Endothelial cell of umbilical vein (primary cell): ENCODE measurements at regions not wholly inside any gene's neighbourhood (a gene's known extent, or its start where the extent isn't known, plus 50 kb on each side); places are given as distances from the start of the nearest gene placed in this dataset.

ENCODE experiments used
- BruUV-seq: library from RNA; stranded (reverse); fragments of 400-500 nt; replicated peaks from 2 replicates; lab custom pipeline; 2021; lab: Mats Ljungman, UMichigan
- CTCF ChIA-PET: fragments of 300-600, 350-600 bp; sonication (Branson Sonifier 250); formaldehyde crosslinking; loops from one replicate; lab custom pipeline; 2021; ENCODE audit warnings: antibody characterized with exemption, inconsistent platforms; lab: Charles Lee
- POLR2A ChIA-PET: fragments of 300-600, 350-600 bp; sonication (Branson Sonifier 250); formaldehyde crosslinking; loops from one replicate; lab custom pipeline; 2021; ENCODE audit warnings: antibody characterized with exemption, inconsistent platforms; lab: Charles Lee
- DNase-seq: peaks from one replicate; pipeline ENCODE4 v3.0.0-alpha.2; 2011; ENCODE audit warnings: low read depth, low spot score
- FAIRE-seq: peaks from 2 replicates; lab custom pipeline; 2011; peaks lifted over from hg19 to GRCh38; lab: Jason Lieb, UNC
- H2AFZ ChIP-seq: 2 replicates; pipeline ENCODE4 v1.6.0; 2012; ENCODE audit warnings: low read depth, low read length, control low read depth, inconsistent platforms
- H3K27ac ChIP-seq: 2 replicates; pipeline ENCODE4 v1.5.1; 2011; ENCODE audit warnings: low read depth, mild to moderate bottlenecking, control low read depth, low read length, moderate library complexity; ENCODE audit not compliant: insufficient read depth
- H3K27me3 ChIP-seq, 2 experiments: 2 replicates each; pipeline versions ENCODE4 v1.6.0 to v1.6.1; 2011; ENCODE audit warnings: low read length in 2 of 2, mixed read lengths in 1 of 2; ENCODE audit not compliant: control insufficient read depth in 2 of 2, insufficient read depth in 2 of 2
- H3K36me3 ChIP-seq, 2 experiments: 2 replicates in 1 of 2; 3 replicates in 1 of 2; pipeline ENCODE4 v1.5.1; 2011; ENCODE audit warnings: low read length in 2 of 2, mild to moderate bottlenecking in 1 of 2, moderate library complexity in 1 of 2; ENCODE audit not compliant: control insufficient read depth in 2 of 2, insufficient read depth in 2 of 2; ENCODE audit errors: extremely low read depth in 1 of 2
- H3K4me1 ChIP-seq: 3 replicates; pipeline ENCODE4 v1.5.1; 2011; ENCODE audit warnings: mild to moderate bottlenecking, low read length; ENCODE audit not compliant: control insufficient read depth, insufficient read depth; ENCODE audit errors: extremely low read depth
- H3K4me2 ChIP-seq: 2 replicates; pipeline ENCODE4 v1.6.1; 2011; ENCODE audit warnings: low read length, control low read depth, mixed read lengths; ENCODE audit not compliant: insufficient read depth
- H3K4me3 ChIP-seq, 3 experiments: fragments of 200-600 bp in 1 of 3; sonication (generic), shearing (Covaris generic) in 1 of 3; replicated peaks in 1 of 3; 2 replicates each; pipeline ENCODE4 v1.5.1; 2011 to 2016; ENCODE audit warnings: control low read depth in 3 of 3, low read length in 3 of 3, mild to moderate bottlenecking in 2 of 3, inconsistent platforms in 1 of 3, low read depth in 1 of 3, moderate library complexity in 1 of 3; ENCODE audit not compliant: insufficient read depth in 1 of 3
- H3K79me2 ChIP-seq: 2 replicates; pipeline ENCODE4 v1.6.0; 2012; ENCODE audit warnings: low read length, inconsistent platforms; ENCODE audit not compliant: control insufficient read depth, insufficient read depth
- H3K9ac ChIP-seq: replicated peaks from 2 replicates; pipeline ENCODE3; 2011; ENCODE audit warnings: low read length, control low read depth; ENCODE audit not compliant: insufficient read depth; ENCODE audit errors: extremely low read depth
- H3K9me1 ChIP-seq: replicated peaks from 3 replicates; pipeline ENCODE4 v1.6.0; 2011; ENCODE audit warnings: mild to moderate bottlenecking, low read length; ENCODE audit not compliant: control insufficient read depth, insufficient read depth; ENCODE audit errors: extremely low read depth
- H3K9me3 ChIP-seq: replicated peaks from 2 replicates; pipeline ENCODE4 v1.5.1; 2012; ENCODE audit warnings: low read length, inconsistent platforms; ENCODE audit not compliant: control insufficient read depth, insufficient read depth
- H4K20me1 ChIP-seq: replicated peaks from 2 replicates; pipeline ENCODE3; 2011; ENCODE audit warnings: mild to moderate bottlenecking, low read length; ENCODE audit not compliant: control insufficient read depth, insufficient read depth; ENCODE audit errors: extremely low read depth
- CTCF ChIP-seq, 2 donors: IDR thresholded peaks; 1 replicate in 1 of 2; 2 replicates in 1 of 2; pipeline ENCODE4 v1.5.1; 2011; ENCODE audit warnings: low read length in 2 of 2, mild to moderate bottlenecking in 2 of 2, moderate library complexity in 2 of 2, control low read depth in 1 of 2, inconsistent platforms in 1 of 2, low read depth in 1 of 2; ENCODE audit not compliant: insufficient read depth in 1 of 2; ENCODE audit errors: extremely low read depth in 1 of 2
- EZH2 ChIP-seq: IDR thresholded peaks from 2 replicates; pipeline ENCODE4 v1.6.1; 2012; ENCODE audit warnings: borderline replicate concordance, low read depth, mild to moderate bottlenecking, moderate library complexity, low read length, inconsistent platforms; ENCODE audit not compliant: severe bottlenecking
- GATA2 ChIP-seq: IDR thresholded peaks from 2 replicates; pipeline ENCODE4 v1.7.0; 2011; ENCODE audit warnings: low read depth, mild to moderate bottlenecking, moderate library complexity, mixed read lengths, low read length; ENCODE audit not compliant: insufficient read length, insufficient read depth
- dilution Hi-C: fragments of 300-500 bp; cut with MboI; formaldehyde crosslinking; loops from one replicate; pipeline ENCODE4 v1.15.0; 2019; ENCODE audit warnings: low sequenced_read_pairs; ENCODE audit not compliant: extremely low pct_ligation_motif_present
- intact Hi-C: fragments of 100-400 bp; cut with micrococcal nuclease; formaldehyde crosslinking; loops from one replicate; pipeline ENCODE4 v1.10.0; 2022

GRCh38 chr13:103692442-103692841 is 626.2 kb upstream of the SLC10A2 start:
- no peaks in the 10 kb centered on the region for H3K27me3 ChIP-seq
- no peak overlapping the region for H3K27ac ChIP-seq
- H3K79me2 ChIP-seq: no peaks in the 10 kb centered on the region
- FAIRE-seq (no peak), DNase-seq (no peak)
- H3K9me1 ChIP-seq: no peaks in the 10 kb centered on the region
- H3K36me3 ChIP-seq: no peaks in the 10 kb centered on the region
- no peak overlapping the region for H2AFZ ChIP-seq
- no peak overlapping the region for H3K4me3 ChIP-seq
- BruUV-seq: no TSS peak
- dilution Hi-C loops: no loop called here
- intact Hi-C loops: no loop called here
- no peak overlapping the region for H3K4me2 ChIP-seq
- POLR2A ChIA-PET: no interaction called here
- no peaks in the 10 kb centered on the region for H3K9me3 ChIP-seq
- no peaks in the 10 kb centered on the region for H3K4me1 ChIP-seq
- no peak overlapping the region for H3K9ac ChIP-seq
- TF ChIP-seq EZH2 (no peak), GATA2 (no peak)
- no peaks in the 10 kb centered on the region for H4K20me1 ChIP-seq
- CTCF ChIA-PET: no interaction called here

GRCh38 chr13:103676329-103676728 is 610.1 kb upstream of the SLC10A2 start:
- FAIRE-seq (no peak), DNase-seq (no peak)
- Histone ChIP-seq H3K36me3 (no peaks in the 10 kb centered on the region), H3K4me2 (no peak overlapping the region), H3K9me1 (no peaks in the 10 kb centered on the region), H3K9me3 (peaks cover 2% of the 10 kb centered on the region), H4K20me1 (no peaks in the 10 kb centered on the region), H3K79me2 (no peaks in the 10 kb centered on the region), H3K4me3 (no peak overlapping the region), H2AFZ (no peak overlapping the region), H3K4me1 (no peaks in the 10 kb centered on the region), H3K9ac (no peak overlapping the region), H3K27ac (no peak overlapping the region), H3K27me3 (no peaks in the 10 kb centered on the region)
- intact Hi-C loops: no loop called here
- ChIA-PET POLR2A (no interaction called here), CTCF (no interaction called here)
- dilution Hi-C loops: no loop called here
- no peak for TF ChIP-seq CTCF (IDR thresholded peaks at IDR 0.05; ENCODE audit: extremely low read depth in 1 of 2, insufficient read depth in 1 of 2, low read depth in 1 of 2, low read length in 2 of 2)
- BruUV-seq: no TSS peak
